ENCODE measurements at regions not wholly inside any gene's neighbourhood (a gene's known extent, or its start where the extent isn't known, plus 50 kb on each side); places are given as distances from the start of the nearest gene placed in this dataset.
A peak's percentile ranks its signal among the peaks of the same experiment; 100 is the strongest.
"Not testable (repeated sequence)": the region's sequence is repeated elsewhere in the genome, so short reads cannot be mapped to it uniquely, and the experiment has no call there.

- no peak for DNase-seq
These were observed 1016.1 kb downstream of the CDY1 start for GRCh38 chrY:26638063-26638462.

GRCh38 chrY:26645856-26646255 is 1023.9 kb downstream of the CDY1 start:
- DNase-seq: not testable (repeated sequence)

DNA sequence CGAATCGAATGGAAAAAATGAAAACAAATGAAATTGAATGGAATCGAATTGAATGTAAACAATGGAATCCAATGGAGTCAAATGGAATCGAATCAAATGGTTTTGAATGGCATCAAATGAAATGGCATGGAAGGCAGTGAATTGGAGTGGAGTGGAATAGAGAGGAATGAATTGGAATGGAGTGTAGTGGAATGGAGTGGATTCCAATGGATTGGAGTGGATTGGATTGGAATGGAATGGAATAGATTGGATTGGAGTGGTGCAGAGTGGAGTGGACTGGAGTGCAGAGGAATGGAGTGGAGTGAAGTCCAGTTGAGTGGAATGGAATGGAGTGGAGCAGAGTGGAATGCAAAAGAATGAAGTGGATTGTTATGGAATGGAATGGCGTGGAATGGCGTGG is 1026.3 kb downstream of the CDY1 start:
- not testable (repeated sequence) for DNase-seq

GRCh38 chrY:26664245-26664644 is 1042.3 kb downstream of the CDY1 start:
- not testable (repeated sequence) for DNase-seq

DNA sequence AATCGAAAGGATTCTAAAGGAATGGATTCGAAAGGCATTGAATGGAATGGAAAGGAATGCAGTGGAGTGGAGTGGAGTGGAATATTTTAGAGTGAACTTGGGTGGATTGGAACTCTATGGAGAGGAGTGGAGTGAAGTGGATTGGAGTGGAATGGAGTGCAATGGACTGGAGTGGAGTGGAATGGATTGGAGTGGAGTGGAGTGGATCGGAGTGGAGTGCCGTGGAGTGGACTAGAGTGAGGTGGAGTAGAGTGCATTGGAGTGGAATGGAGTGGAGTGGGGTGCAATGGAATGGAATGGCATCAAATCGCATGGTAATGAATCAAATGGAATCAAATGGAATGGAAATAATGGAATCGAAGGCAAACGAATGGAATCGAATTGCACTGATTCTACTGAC is 1044.8 kb downstream of the CDY1 start:
- DNase-seq: not testable (repeated sequence)

DNA sequence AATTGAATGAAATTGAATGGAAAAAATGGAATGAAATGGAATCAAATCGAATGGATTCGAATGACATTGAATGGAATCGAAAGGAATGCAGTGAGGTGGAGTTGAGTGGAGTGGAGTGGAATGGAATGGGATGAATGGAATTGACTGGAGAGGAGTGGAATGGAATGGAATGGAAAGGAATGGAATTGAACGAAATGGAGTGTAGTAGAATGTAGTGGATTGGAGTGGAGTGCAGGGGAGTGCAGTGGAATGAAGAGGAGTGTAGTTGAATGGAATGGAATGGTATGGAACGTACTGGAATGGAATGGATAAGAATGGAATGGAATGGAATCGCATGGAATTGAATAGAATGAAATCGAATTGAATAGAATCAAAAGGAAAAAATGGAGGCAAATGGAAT is 1047.3 kb downstream of the CDY1 start:
- not testable (repeated sequence) for DNase-seq

GRCh38 chrY:26670360-26670871 is 1048.5 kb downstream of the CDY1 start:
- peak; percentile 11 for DNase-seq

- peak; percentile 16 for DNase-seq
These were observed 1049.3 kb downstream of the CDY1 start for GRCh38 chrY:26670881-26671879.

All from CD4-positive, alpha-beta T cell treated with Interleukin-10 for 1 hour (primary cell).